Neural cell (in vitro differentiated cells): ENCODE measurements at regions not wholly inside any gene's neighbourhood (a gene's known extent, or its start where the extent isn't known, plus 50 kb on each side); places are given as distances from the start of the nearest gene placed in this dataset.

Source experiments
- H2AFZ ChIP-seq: fragments of 200-600, 300-800 bp; sonication (generic), shearing (Covaris generic); 2 replicates; pipeline ENCODE4 v1.6.0; 2014; ENCODE audit warnings: low read depth, mild to moderate bottlenecking, antibody characterized with exemption, low read length, moderate library complexity
- H3F3A ChIP-seq: fragments of 200-600 bp; shearing (Covaris generic); 2 replicates; pipeline ENCODE4 v1.6.1; 2016; ENCODE audit warnings: mild to moderate bottlenecking, moderate library complexity, mixed read lengths, antibody characterized with exemption, low read length; ENCODE audit not compliant: insufficient read depth, poor library complexity, severe bottlenecking
- H3K27ac ChIP-seq: fragments of 200-600, 300-800 bp; sonication (generic), shearing (Covaris generic); 2 replicates; pipeline ENCODE4 v1.5.1; 2014; ENCODE audit warnings: mild to moderate bottlenecking, low read length, moderate library complexity
- H3K27me3 ChIP-seq: fragments of 300-800, 200-600 bp; sonication (generic), shearing (Covaris generic); 2 replicates; pipeline ENCODE4 v1.6.0; 2014; ENCODE audit warnings: mild to moderate bottlenecking, low read depth, low read length, moderate library complexity; ENCODE audit not compliant: insufficient read depth
- H3K36me3 ChIP-seq: fragments of 300-800, 200-600 bp; sonication (generic), shearing (Covaris generic); 2 replicates; pipeline ENCODE4 v1.5.1; 2014; ENCODE audit warnings: mild to moderate bottlenecking, antibody characterized with exemption, low read length, moderate library complexity; ENCODE audit not compliant: insufficient read depth
- H3K4me2 ChIP-seq: fragments of 300-800, 200-600 bp; sonication (generic), shearing (Covaris generic); 2 replicates; pipeline ENCODE4 v1.6.0; 2014; ENCODE audit warnings: mild to moderate bottlenecking, low read length
- H3K4me3 ChIP-seq: fragments of 300-800, 200-600 bp; sonication (generic), shearing (Covaris generic); 2 replicates; pipeline ENCODE4 v1.5.1; 2014; ENCODE audit warnings: mild to moderate bottlenecking, low read length, moderate library complexity
- H3K79me2 ChIP-seq: fragments of 200-600 bp; shearing (Covaris generic); replicated peaks from 2 replicates; pipeline ENCODE4 v1.6.0; 2014; ENCODE audit warnings: mild to moderate bottlenecking, low read length, moderate library complexity; ENCODE audit not compliant: insufficient read depth
- H3K9ac ChIP-seq: fragments of 300-800, 200-600 bp; sonication (generic), shearing (Covaris generic); 2 replicates; pipeline ENCODE4 v1.6.1; 2016; ENCODE audit warnings: mild to moderate bottlenecking, low read length, mixed read lengths
- H3K9me2 ChIP-seq: fragments of 200-600 bp; shearing (Covaris generic); 2 replicates; pipeline ENCODE4 v1.6.1; 2016; ENCODE audit warnings: mild to moderate bottlenecking, low read length, mixed read lengths; ENCODE audit not compliant: insufficient read depth
- H3K9me3 ChIP-seq: fragments of 200-600, 300-800 bp; sonication (generic), shearing (Covaris generic); 2 replicates; pipeline ENCODE4 v1.6.1; 2016; ENCODE audit warnings: mild to moderate bottlenecking, mixed run types, low read length, moderate library complexity, mixed read lengths
- H4K20me1 ChIP-seq: fragments of 200-600 bp; shearing (Covaris generic); 2 replicates; pipeline ENCODE4 v1.6.1; 2016; ENCODE audit warnings: mild to moderate bottlenecking, mixed run types; ENCODE audit not compliant: insufficient read depth
- CTCF ChIP-seq: fragments of 450-650 bp; IDR thresholded peaks from 2 replicates; pipeline ENCODE4 v1.5.1; 2014; ENCODE audit warnings: antibody characterized with exemption, mild to moderate bottlenecking, moderate library complexity; ENCODE audit not compliant: poor library complexity, severe bottlenecking
- EP300 ChIP-seq: fragments of 450-650 bp; conservative IDR thresholded peaks from 2 replicates; pipeline ENCODE4 v1.6.1; 2014; ENCODE audit warnings: antibody characterized with exemption, mild to moderate bottlenecking, moderate library complexity; ENCODE audit not compliant: poor library complexity, severe bottlenecking
- EZH2 ChIP-seq: fragments of 200-600, 300-800 bp; shearing (Covaris generic), sonication (generic); IDR thresholded peaks from 2 replicates; pipeline ENCODE4 v1.6.1; 2014; ENCODE audit warnings: antibody characterized with exemption, low read length, borderline replicate concordance, mild to moderate bottlenecking; ENCODE audit not compliant: insufficient read depth, poor library complexity, severe bottlenecking
- MXI1 ChIP-seq: fragments of 450-650 bp; conservative IDR thresholded peaks from 2 replicates; pipeline ENCODE4 v1.6.1; 2014; ENCODE audit warnings: antibody characterized with exemption, mild to moderate bottlenecking; ENCODE audit not compliant: poor library complexity, severe bottlenecking
- POLR2AphosphoS5 ChIP-seq: IDR thresholded peaks from 2 replicates; pipeline ENCODE4 v1.6.1; 2012
- RAD21 ChIP-seq: fragments of 450-650 bp; conservative IDR thresholded peaks from 2 replicates; pipeline ENCODE4 v1.6.1; 2014; ENCODE audit warnings: antibody characterized with exemption, mild to moderate bottlenecking, moderate library complexity
- REST ChIP-seq: IDR thresholded peaks from 2 replicates; pipeline ENCODE4 v1.6.1; 2012; ENCODE audit warnings: borderline replicate concordance
- SMC3 ChIP-seq: fragments of 450-650 bp; conservative IDR thresholded peaks from 2 replicates; pipeline ENCODE4 v1.6.1; 2014; ENCODE audit warnings: antibody characterized with exemption, mild to moderate bottlenecking, moderate library complexity; ENCODE audit not compliant: poor library complexity
- TAF1 ChIP-seq: IDR thresholded peaks from 2 replicates; pipeline ENCODE4 v1.6.1; 2012; ENCODE audit warnings: low read depth

GRCh38 chr7:49091519-49091918, 167.2 kb downstream of the CDC14C start:
- Histone ChIP-seq H3K9me3 (no peaks in the 10 kb centered on the region), H3K79me2 (no peaks in the 10 kb centered on the region), H3K27me3 (no peaks in the 10 kb centered on the region), H4K20me1 (no peaks in the 10 kb centered on the region), H3K27ac (no peak overlapping the region), H3K9me2 (no peaks in the 10 kb centered on the region), H3K9ac (no peak overlapping the region), H3K36me3 (no peaks in the 10 kb centered on the region), H3K4me3 (no peak overlapping the region), H2AFZ (no peak overlapping the region), H3F3A (no peaks in the 10 kb centered on the region), H3K4me2 (no peak overlapping the region)
- TF ChIP-seq MXI1: no peak
- no peak for TF ChIP-seq REST
- TF ChIP-seq RAD21: no peak
- no peak for TF ChIP-seq TAF1
- TF ChIP-seq EP300: no peak
- no peak for TF ChIP-seq EZH2
- no peak for TF ChIP-seq CTCF
- no peak for TF ChIP-seq POLR2AphosphoS5
- TF ChIP-seq SMC3: no peak

- no peaks in the 10 kb centered on the region for H3F3A ChIP-seq
- H4K20me1 ChIP-seq: no peaks in the 10 kb centered on the region
- H3K4me3 ChIP-seq: no peak overlapping the region
- TF ChIP-seq MXI1 (no peak), POLR2AphosphoS5 (no peak), EP300 (no peak), SMC3 (no peak), TAF1 (no peak), REST (no peak), RAD21 (no peak), CTCF (no peak), EZH2 (no peak)
- H3K36me3 ChIP-seq: no peaks in the 10 kb centered on the region
- no peaks in the 10 kb centered on the region for H3K9me3 ChIP-seq
- H3K79me2 ChIP-seq: no peaks in the 10 kb centered on the region
- H3K27me3 ChIP-seq: no peaks in the 10 kb centered on the region
- no peak overlapping the region for H3K4me2 ChIP-seq
- no peak overlapping the region for H3K27ac ChIP-seq
- no peak overlapping the region for H3K9ac ChIP-seq
- H2AFZ ChIP-seq: no peak overlapping the region
- H3K9me2 ChIP-seq: no peaks in the 10 kb centered on the region
Measured at GRCh38 chr7:49093218-49093617, 168.9 kb downstream of the CDC14C start.
